PC-9 (cell line): ENCODE measurements at regions not wholly inside any gene's neighbourhood (a gene's known extent, or its start where the extent isn't known, plus 50 kb on each side); places are given as distances from the start of the nearest gene placed in this dataset.

Experiments used
- EZH2 ChIP-seq: fragments of 200-600 bp; sonication (generic); IDR thresholded peaks from 2 replicates; pipeline ENCODE4 v1.8.0; 2017; ENCODE audit warnings: antibody characterized with exemption, low read depth
- TF ChIP-seq, protein P1 (sequence below): fragments of 200-600 bp; sonication (generic); conservative IDR thresholded peaks from 2 replicates; pipeline ENCODE4 v1.6.1; 2017; ENCODE audit warnings: mixed run types, antibody characterized with exemption, mild to moderate bottlenecking, moderate library complexity

DNA sequence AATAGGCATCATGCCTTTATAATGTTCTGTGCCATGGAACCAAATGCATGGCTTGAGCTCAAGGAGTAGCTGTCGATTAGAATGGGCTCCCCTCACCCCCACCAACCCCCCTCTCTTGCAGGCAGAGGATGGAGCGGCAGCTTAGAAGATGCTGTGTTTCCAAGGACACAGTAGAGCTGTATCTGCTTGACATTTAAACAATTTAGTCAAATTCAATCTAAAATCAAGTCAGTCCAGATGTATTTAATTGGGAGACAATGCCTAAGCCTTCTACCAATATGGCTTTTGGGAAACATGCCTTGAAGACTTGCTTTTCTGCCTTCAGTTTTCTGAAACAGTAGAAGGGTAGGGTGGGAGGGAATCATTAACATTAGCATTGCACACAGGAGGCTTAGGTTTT, 497.1 kb upstream of the NRP1 start:
- no peak for TF ChIP-seq EZH2
- TF ChIP-seq, protein P1, sequence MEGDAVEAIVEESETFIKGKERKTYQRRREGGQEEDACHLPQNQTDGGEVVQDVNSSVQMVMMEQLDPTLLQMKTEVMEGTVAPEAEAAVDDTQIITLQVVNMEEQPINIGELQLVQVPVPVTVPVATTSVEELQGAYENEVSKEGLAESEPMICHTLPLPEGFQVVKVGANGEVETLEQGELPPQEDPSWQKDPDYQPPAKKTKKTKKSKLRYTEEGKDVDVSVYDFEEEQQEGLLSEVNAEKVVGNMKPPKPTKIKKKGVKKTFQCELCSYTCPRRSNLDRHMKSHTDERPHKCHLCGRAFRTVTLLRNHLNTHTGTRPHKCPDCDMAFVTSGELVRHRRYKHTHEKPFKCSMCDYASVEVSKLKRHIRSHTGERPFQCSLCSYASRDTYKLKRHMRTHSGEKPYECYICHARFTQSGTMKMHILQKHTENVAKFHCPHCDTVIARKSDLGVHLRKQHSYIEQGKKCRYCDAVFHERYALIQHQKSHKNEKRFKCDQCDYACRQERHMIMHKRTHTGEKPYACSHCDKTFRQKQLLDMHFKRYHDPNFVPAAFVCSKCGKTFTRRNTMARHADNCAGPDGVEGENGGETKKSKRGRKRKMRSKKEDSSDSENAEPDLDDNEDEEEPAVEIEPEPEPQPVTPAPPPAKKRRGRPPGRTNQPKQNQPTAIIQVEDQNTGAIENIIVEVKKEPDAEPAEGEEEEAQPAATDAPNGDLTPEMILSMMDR: no peak
